ENCODE measurements at regions not wholly inside any gene's neighbourhood (a gene's known extent, or its start where the extent isn't known, plus 50 kb on each side); places are given as distances from the start of the nearest gene placed in this dataset.
"Not testable (repeated sequence)": the region's sequence is repeated elsewhere in the genome, so short reads cannot be mapped to it uniquely, and the experiment has no call there.

DNA sequence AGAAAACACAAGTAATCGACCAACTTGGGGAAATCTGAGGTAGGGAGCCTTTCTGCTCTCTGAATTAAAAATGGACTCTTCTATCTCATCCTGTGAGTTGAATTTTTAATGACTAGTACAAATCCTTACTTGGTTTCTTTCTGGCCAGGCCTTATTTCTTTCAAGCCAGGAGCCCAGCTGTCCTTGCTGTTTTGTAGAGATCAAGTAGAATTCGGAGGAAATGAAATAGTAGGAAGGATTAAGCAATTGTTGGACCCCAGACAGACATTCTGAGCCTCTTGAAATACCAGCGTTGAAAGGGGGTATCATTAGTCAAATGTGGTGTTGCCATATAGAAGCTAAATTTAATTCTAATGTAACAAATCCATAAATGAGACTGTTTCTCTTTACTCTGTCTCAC, 53.7 kb upstream of the SMIM15 start:
- no peak for DNase-seq (ENCODE audit: low spot score)

DNA sequence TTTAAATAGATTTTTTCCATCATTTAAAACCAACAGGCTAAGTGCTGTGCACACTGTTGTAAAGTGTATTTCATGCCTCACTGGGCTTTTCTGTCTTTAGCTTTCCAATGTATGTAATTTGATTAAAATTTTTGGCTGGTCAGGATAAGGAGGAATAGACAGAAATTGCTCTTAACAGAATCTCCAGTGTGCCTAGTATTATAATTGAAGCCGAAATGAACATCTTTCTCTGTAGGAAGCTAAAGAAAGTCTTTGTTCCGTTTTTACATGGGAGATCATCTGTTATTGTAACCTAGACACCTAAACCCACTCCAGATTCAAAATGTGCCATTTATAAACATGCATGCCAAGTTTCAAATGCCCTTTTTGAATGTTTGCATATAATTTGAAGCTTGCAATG, 54.5 kb upstream of the SMIM15 start:
- no peak for DNase-seq (ENCODE audit: low spot score)

DNA sequence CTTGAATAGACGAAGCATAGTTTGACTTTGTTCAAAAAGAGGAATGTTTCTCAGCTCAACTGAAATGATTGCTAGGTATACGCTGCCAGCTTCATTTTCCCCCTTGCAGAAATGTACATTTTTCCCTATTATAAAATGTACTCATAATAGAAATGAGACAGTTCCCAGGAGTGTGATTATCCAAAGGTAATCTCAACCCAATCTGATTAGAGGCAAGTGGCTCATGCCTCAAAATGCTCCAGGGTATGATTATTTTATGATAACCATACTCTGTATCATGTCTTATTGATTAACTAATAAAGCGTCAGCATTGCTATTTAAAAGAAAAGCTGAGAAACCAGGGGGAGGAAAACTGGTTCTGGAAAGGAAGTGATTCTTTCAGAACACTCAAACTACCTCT, 54.9 kb upstream of the SMIM15 start:
- DNase-seq (ENCODE audit: low spot score) = no peak

DNA sequence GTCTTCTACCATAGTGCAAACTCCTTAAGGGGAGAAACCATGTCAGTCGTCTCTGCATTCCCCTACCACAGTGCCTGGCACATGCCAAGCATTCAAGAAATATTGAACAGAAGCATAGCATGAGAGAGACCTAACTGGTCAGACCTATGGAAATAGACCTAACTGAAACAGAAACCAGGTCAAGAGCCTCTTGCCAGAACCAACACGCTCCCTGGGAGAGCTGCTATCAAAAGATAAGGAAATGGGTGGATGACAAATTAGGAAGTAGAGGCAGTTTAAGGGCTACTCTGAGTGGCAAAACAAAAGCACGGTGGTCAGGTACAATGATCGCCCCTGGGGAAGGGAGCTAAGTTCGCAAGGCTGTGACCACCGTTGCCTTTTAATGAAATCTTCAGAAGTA, 66.0 kb upstream of the SMIM15 start:
- DNase-seq (ENCODE audit: low spot score) = no peak

DNA sequence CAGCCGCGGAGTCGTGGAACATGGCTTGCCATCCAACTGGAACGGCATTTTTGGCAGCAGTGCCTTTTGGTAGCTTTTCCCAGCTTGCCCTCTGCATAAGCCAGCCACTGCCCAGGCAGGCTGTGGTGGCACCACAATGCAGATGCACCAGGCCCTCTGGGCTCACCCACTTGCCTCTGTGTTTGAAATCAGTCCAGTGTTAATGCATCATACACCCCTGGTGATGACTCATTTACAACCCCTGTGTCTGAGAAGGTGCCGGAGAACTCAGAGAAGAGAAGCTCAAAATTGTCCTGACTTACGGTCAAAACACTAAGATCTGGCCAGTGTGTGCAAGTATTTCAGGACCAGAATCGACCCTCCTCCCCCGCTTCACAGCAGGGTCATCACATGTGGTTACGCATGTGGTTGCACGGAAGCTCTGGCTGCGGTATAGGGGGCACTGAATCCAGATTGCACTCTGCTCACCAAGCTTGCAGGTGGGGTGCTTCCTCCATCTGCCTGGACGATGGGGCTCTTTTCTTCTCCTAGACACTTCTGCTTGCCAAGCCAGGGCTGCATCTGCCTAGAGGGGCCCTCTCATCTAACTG, 66.5 kb upstream of the SMIM15 start:
- DNase-seq (ENCODE audit: low spot score) = no peak

DNA sequence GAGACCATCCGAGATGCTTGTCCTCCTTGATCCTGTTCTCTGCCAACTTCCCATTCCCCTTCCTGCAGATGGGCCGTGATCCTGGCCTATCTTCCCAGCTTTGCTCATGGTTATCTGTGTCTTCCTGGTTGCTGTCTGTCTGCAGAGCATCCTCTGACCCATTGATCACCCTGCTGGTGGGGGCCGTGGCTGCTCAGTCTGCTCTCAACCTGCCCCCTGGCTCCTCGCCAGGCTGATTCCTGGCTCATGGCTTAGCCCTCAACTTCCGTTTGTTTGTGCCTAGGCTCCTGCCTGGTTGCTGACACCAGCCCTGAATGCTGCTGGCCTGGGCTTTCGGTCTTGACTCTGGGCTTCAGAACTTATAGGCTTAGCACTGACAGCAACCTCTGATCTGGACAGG, 67.1 kb upstream of the SMIM15 start:
- no peak for DNase-seq (ENCODE audit: low spot score)

DNA sequence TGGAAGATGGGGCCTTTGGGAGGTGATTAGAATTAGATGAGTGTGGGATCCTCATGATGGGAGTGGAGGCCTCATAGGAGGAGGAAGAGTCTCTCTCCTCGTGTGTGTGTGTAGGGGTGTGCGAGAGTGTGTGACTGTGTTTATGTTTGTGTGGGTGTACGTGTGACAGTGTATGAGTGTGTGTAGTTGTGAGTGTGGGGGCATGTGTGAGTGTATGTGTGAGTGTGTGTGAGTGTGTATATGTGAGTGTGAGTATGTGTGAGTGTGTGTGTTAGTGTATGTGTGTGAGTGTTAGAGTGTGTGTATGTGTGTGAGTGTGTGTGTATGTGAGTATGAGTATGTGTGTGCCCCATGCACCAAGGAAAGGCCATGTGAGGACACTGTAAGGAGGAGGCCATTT, 68.2 kb upstream of the SMIM15 start:
- DNase-seq (ENCODE audit: low spot score) = no peak

DNA sequence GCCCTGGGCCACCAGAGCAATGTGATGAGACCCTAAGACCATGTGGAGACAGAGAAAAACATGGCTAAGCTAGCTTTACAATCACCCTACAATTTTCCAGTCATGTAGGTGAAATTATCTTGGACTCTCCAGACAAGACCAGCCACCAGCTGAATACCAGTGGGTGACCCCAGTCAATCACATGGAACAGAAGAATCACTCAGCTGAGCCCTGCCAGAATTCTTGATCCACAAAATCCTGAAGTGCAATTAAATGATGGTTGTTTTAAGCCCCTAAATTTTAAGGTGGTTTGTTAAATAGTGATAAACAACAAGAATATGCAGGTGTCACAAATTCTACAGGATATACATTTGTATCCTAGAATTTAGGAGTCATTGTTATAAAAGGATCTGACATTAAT, 69.5 kb upstream of the SMIM15 start:
- DNase-seq (ENCODE audit: low spot score) = no peak

DNA sequence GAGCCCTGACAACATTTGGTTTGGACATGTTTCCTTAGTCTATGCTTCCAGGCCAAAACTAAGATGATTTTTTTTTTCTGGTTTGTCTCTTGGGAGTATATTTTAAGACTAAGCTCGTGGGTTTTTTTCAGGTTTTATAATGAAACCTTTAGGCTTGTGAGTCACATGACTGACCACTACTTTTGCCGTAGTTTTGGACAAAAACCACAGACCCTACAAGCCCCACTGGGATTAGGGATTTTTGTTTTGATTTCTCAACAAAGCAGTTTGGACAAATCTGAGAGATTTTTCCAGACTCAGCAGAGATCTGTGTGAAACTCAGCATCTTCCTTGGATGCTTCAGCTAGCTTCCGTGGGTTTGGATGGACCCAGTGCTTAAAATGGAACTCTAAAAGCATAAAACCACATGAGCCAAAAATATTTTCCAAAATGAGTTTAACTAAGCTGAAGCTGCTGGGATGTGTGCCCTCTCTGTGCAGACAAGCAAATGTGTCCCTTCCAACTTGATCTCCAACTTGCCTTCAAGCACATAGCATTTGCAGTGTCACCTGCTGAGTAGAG, 70.3 kb upstream of the SMIM15 start:
- DNase-seq (ENCODE audit: low spot score) = no peak

DNA sequence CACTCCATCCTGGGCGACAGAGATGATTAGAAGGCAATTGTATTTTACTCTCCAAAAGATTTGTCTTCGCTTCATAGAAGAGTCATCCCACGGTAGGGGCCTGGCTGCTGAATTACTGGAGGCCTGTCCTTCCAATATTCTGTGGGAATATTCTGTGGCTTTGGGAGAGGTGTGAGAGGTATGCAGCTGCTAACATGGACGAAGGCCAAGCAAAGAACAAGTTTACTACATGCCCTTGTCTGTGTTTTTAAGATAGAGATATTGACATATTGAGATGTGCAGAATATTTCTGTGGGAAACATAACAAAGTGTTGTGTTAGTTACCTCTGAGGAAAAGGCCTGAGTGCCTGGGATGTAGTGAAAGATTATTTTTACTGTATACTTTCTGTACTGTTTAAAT, 71.8 kb upstream of the SMIM15 start:
- DNase-seq (ENCODE audit: low spot score) = no peak

DNA sequence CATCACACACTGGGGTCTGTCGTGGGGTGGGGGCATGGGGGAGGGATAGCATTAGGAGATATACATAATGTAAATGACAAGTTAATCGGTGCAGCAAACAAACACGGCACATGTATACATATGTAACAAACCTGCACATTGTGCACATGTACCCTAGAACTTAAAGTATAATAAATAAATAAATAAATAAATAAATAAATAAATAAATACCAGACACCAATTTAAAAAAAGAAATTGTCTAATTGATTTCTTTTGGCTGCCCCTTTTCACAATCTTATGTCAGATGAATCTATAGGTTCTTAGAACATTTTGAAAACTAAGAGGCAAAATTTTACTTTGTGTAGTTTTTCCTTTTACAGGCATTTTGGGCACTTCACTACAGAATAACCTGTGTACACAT, 74.4 kb upstream of the SMIM15 start:
- DNase-seq (ENCODE audit: low spot score) = not testable (repeated sequence)

DNA sequence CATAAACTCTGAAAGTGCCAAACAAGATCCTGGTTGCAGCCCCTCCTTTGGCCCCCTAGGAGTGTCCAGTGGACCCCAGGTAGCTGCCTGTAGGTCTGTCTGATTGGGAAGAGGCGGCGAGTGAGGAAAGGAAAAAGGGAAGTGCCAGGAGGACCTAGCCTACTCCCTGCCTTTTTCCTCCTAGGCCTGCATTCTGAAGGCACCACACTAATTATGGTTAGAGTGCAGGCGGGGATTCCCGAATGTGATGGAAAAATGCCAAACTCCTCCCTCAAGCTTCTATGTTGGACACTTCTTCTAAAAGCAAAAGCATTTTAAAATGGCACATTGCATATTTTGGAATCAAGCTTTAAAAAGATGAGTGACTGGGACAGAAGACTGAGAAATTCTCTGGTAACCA, 83.2 kb upstream of the SMIM15 start:
- DNase-seq (ENCODE audit: low spot score) = no peak

DNA sequence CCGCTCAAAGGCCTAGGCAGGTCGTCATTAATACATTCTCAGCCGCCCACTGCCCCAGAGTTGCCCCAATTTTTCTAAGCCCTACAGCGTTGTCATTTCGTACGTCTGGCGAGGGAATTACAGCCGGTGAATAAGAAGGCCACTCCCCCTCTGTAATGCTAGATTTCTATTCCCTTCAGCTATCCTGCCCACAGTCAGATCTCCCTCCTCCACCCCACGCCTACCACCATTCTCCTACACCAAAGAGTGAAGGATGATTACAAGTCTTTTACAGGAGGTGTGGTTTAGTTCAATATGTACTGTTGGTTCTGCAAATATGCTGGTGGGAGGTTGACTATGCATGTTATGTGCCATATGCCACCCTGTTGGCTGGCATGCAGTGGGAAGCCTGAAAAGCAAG, 83.7 kb upstream of the SMIM15 start:
- no peak for DNase-seq (ENCODE audit: low spot score)

DNA sequence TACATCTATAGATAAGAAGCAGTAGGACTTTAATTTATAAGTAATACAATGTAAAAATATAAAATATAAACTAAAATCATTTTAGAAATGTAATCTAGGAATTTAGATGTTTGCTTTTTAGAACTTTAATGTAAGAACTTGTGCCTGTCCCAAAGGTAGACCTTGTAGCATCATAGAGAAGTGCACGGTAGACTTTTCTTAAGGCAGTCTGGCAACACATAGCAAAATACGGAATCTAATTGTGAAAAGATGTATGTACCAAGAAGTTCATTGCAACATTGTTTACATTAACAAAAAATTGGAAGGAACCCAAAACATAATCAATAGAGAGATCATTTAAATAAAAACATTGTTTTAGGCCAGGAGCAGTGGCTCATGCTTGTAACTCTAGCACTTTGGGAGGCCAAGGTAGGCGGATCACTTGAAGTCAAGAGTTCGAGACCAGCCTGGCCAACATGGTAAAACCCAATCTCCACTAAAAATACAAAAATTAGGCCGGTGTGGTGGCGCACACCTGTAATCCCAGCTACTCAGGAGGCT, 84.6 kb upstream of the SMIM15 start:
- DNase-seq (ENCODE audit: low spot score) = no peak

DNA sequence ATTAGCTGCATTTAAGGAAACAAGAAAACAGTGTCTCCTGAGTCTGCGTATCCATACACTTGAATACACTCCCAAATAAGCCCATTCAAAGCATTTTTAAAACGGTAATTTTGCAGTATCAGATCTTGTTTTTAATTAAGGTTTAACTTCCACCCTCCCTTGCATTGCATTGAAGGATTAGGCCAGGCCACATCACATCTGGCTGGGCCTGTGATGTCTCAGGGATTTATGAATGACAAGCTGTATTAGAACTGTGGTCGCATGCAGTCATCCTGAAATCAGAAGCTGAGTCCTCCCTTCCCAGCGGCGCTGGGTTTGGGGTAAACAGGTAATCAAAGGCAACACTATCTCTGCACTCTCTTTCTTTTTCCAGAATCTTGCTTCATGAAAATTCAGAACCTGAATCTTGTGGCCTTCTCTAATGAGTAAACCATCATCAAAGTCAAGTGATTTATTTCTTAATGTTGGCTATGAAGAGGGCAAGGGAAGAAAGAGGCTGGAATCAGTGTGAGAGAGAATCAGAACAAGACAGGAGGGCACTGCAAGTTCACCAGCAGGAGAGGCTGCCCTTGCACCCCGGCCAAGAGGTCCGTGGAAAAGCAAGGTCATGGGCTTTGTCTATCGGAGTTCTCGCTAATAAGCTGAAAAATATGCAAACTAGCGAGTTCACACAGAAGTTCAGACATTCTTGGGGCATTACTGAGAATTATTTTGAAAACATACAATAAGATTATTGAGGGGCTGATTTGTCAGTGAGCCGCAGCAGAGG, 80.0 kb upstream of the ZSWIM6 start:
- DNase-seq (ENCODE audit: low spot score) = no peak

DNA sequence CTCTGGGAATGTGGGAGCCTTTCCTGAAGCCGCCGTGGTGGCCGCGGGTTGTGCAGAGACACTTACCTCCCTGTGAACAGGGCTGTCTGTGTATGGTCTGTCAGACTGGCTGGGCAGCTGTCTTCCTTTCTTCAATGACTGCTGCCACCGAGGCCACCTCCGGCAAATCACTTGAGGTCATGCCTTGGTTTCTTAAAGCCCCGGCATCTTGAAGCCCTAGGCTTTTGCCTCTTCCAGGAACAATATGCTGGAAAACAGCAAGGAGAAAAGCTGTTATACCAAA, 79.5 kb upstream of the ZSWIM6 start:
- no peak for DNase-seq (ENCODE audit: low spot score)

DNA sequence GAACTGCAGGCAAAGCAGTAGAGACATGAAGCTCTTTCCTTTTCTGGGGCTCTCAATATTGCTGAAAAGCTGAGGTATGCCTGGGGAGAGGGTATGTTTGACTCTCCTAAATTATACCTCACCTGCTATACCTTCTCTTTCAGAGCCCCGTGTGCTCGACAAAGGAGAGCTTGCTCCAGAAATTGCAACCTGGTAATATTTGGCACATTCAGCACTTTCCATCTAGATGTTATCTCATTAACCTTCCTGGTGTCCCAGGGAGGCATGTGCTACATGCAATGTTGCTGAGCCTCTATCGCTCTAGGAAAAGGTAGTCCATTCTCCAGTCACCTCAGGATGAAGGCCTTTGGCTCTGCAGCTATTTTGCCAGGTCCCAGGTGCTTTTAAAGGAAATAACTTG, 78.5 kb upstream of the ZSWIM6 start:
- no peak for DNase-seq (ENCODE audit: low spot score)

DNA sequence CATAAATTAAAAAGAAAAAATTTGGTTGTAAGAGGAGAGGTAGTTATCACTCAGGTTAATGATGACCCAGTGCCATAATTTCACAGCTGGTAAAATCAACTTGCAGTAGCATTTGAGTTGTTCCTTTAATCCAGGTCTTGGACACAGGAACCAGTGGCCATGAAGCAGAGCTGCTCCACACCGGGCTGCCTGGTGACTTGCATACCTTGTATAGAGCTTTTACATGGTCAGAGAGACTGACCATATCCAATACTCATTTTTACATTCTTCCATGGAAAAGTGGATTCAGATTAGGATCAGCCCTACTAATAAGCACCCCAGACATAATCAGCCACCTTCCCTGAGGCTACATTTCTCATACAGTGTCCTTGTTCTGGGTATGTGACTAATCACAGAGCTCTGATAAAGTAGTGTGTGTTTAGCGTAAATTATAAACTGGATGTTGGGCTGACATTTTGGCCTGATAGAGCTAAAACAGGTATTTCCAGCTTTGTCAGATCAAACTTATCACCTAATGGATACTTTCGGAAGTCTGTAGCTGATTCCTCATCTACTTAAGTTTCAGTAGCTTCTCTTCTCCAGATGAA, 77.0 kb upstream of the ZSWIM6 start:
- no peak for DNase-seq (ENCODE audit: low spot score)

DNA sequence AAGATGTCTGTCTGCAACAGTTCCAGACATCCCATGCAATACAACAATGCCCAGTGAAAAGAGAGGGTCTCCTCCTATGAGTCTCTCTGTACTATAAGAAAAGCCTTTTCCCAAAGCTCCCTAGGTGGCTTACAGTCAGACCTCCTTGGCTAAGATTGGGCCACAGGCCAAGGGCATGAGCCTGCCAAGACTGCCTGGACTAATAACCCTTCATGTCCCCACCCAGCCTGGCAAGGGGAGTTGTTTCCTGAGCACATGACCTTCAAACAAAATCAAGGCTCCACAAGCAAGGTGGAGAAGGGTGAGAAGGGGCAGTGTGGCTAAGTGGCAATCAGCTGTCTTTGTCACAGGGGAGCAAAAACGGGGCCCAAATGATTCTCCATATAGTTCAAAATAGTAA, 75.6 kb upstream of the ZSWIM6 start:
- no peak for DNase-seq (ENCODE audit: low spot score)

DNA sequence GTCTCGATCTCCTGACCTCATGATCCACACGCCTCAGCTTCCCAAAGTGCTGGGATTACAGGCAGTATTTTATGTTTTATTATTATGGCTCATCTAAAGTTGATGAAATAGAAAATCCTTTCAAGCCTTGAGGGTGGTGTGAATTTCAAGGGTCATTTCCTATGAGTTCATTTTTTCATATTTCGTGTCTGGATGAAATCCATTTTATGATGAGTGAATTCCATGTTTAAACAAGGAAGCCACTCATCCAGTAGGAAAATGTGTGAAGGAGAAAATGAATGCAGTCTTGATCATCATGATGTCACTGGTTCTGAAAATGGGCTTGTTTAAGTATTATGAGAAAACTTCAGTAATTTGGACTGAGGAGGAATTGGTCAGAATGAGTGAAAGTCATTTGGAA, 74.6 kb upstream of the ZSWIM6 start:
- DNase-seq (ENCODE audit: low spot score) = no peak

DNA sequence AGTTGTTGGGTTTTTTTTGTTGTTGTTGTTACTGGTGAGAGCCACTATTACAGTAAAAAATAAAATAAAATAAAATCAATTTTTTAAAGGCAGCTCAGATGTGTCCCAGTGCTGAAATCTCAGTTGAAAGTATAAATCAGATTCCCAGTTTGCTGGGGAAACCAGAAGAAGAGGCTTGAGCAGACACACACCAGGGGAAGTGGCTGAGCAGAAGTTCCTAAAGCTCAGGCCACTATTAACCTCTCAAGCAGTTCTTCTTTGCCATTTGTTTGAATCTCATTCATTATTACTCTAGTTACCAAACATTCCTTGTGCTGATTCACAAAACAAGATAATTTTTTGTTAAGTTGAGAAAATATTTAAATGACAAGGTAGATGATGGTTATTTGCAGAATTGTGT, 70.9 kb upstream of the ZSWIM6 start:
- no peak for DNase-seq (ENCODE audit: low spot score)

DNA sequence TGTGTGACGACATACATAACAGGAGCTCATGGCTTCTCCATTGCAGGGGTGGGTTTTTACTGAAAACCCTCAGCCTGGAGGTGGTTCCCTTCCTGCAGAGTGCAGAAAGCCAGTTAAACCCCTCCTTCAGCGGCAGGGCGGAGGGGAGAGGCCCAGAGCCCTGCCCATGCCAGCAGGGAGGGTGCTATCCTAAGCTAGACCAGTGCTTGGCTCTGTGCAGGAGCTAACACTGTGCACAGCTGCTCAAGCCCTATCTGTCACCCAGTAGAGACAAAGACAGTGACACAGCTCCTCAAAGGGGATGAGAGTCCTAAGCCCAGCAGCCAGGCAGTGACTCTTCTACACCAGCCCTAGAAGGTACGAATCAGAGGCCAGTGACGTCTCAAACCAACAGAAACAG, 70.0 kb upstream of the ZSWIM6 start:
- no peak for DNase-seq (ENCODE audit: low spot score)

DNA sequence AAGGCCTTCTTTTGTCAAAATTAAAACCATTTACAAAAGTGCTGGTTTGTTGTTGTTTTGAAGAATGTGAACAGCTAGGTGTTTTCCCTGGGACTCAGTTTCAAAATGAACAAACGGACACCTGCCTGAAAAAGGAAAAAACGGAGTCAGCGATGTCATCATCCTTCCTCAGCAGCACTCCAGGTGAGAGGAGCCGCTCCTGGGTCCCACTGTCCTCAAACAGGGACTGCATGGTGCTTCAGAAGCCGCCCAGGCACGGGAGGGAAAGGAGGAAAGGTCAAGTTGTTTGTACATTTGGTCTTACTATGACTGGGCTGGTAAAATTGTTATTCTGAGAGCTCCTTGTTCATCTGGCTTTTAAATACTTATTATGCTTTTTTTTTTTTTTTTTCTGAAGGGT, 69.0 kb upstream of the ZSWIM6 start:
- DNase-seq (ENCODE audit: low spot score) = no peak
